Tibial nerve (tissue), 3 donors: ENCODE measurements at regions not wholly inside any gene's neighbourhood (a gene's known extent, or its start where the extent isn't known, plus 50 kb on each side); places are given as distances from the start of the nearest gene placed in this dataset.

Source experiments
- CTCF ChIP-seq, 5 experiments: fragments of 200-600 bp in 3 of 5; fragments of 450-650 bp in 2 of 5; sonication (generic) in 3 of 5; IDR thresholded peaks; one replicate each; pipeline ENCODE4 v1.5.1; 2016 to 2019; ENCODE audit warnings: antibody characterized with exemption in 5 of 5, mild to moderate bottlenecking in 3 of 5, moderate library complexity in 2 of 5
- POLR2A ChIP-seq, 2 donors: fragments of 450-650 bp; IDR thresholded peaks; one replicate each; pipeline ENCODE4 v1.6.1; 2017; ENCODE audit warnings: antibody characterized with exemption in 2 of 2, mild to moderate bottlenecking in 2 of 2, moderate library complexity in 2 of 2

DNA sequence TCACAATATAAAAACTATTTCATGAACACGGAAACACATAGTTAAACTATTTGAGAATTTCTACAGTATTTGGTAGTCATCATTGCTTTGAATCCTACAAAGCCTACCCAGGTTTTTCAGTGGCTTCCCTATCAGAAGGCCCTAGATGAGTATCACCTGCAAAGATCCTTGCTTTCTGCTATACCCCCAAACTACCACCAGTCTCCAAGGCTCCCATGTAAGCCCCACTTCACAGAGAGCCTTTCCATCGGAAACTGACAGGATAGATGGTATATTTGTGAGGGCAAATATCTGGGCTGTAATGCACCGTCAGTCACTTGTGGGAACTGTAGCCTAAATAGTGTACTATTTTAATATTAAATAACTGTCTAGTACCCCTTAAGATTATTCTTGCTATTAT, 674.3 kb downstream of the BRINP3 start:
- TF ChIP-seq CTCF (IDR thresholded peaks at IDR 0.05) = no peak
- no peak for TF ChIP-seq POLR2A (IDR thresholded peaks at IDR 0.05)
